ENCODE measurements at regions not wholly inside any gene's neighbourhood (a gene's known extent, or its start where the extent isn't known, plus 50 kb on each side); places are given as distances from the start of the nearest gene placed in this dataset.

GRCh38 chr4:83929550-83929949 lies 393.6 kb downstream of the GPAT3 start:
- H3K27ac ChIP-seq (ENCODE audit: insufficient read depth in 1 of 2, low read depth in 1 of 2, low read length in 2 of 2, poor library complexity in 1 of 2, severe bottlenecking in 2 of 2): no peak overlapping the region
- 100% methylated on average over 1 of the region's 4 CpGs for WGBS (ENCODE audit: insufficient coverage)
- H3K4me1 ChIP-seq (ENCODE audit: control extremely low read depth in 1 of 4, control insufficient read depth in 4 of 4, insufficient read depth in 4 of 4, low read length in 3 of 4): no peaks in the 10 kb centered on the region
- H3K9me3 ChIP-seq (ENCODE audit: control extremely low read depth in 1 of 5, control insufficient read depth in 4 of 5, insufficient read depth in 2 of 5, low read depth in 1 of 5, low read length in 4 of 5): no peaks in the 10 kb centered on the region
- POLR2A ChIA-PET: no interaction called here
- no peak for DNase-seq
- no peaks in the 10 kb centered on the region for H3K36me3 ChIP-seq (ENCODE audit: control insufficient read depth in 4 of 4, insufficient read depth in 4 of 4, low read length in 3 of 4)
- CTCF ChIA-PET: no interaction called here
- no peaks in the 10 kb centered on the region for H3K27me3 ChIP-seq (replicated peaks in 2 of 5; ENCODE audit: control insufficient read depth in 4 of 5, insufficient read depth in 5 of 5, low read length in 4 of 5)
- H3K4me3 ChIP-seq (ENCODE audit: control insufficient read depth in 1 of 7, extremely low read depth in 1 of 7, insufficient read depth in 4 of 7, low read depth in 2 of 7, low read length in 6 of 7): no peak overlapping the region

- Histone ChIP-seq H3K27me3 (replicated peaks in 2 of 5; ENCODE audit: control insufficient read depth in 4 of 5, insufficient read depth in 5 of 5, low read length in 4 of 5) (no peaks in the 10 kb centered on the region), H3K4me1 (ENCODE audit: control extremely low read depth in 1 of 4, control insufficient read depth in 4 of 4, insufficient read depth in 4 of 4, low read length in 3 of 4) (no peaks in the 10 kb centered on the region), H3K36me3 (ENCODE audit: control insufficient read depth in 4 of 4, insufficient read depth in 4 of 4, low read length in 3 of 4) (no peaks in the 10 kb centered on the region), H3K27ac (ENCODE audit: insufficient read depth in 1 of 2, low read depth in 1 of 2, low read length in 2 of 2, poor library complexity in 1 of 2, severe bottlenecking in 2 of 2) (no peak overlapping the region), H3K4me3 (ENCODE audit: control insufficient read depth in 1 of 7, extremely low read depth in 1 of 7, insufficient read depth in 4 of 7, low read depth in 2 of 7, low read length in 6 of 7) (no peak overlapping the region), H3K9me3 (ENCODE audit: control extremely low read depth in 1 of 5, control insufficient read depth in 4 of 5, insufficient read depth in 2 of 5, low read depth in 1 of 5, low read length in 4 of 5) (no peaks in the 10 kb centered on the region)
- no peak for DNase-seq
- POLR2A ChIA-PET: no interaction called here
- CTCF ChIA-PET: no interaction called here
- no CpG with 5 or more reads among the region's 1 CpG for WGBS (ENCODE audit: insufficient coverage)
These were observed 391.0 kb downstream of the GPAT3 start for GRCh38 chr4:83926950-83927349.

GRCh38 chr4:83923341-83923740 lies 387.4 kb downstream of the GPAT3 start:
- H3K27me3 ChIP-seq (replicated peaks in 2 of 5; ENCODE audit: control insufficient read depth in 4 of 5, insufficient read depth in 5 of 5, low read length in 4 of 5): no peaks in the 10 kb centered on the region
- ChIA-PET POLR2A (interaction anchor here (1.1 kb wide), 1 partner anchor 131 kb away, joined by 3 read pairs; no protein-coding TSS in a partner anchor), CTCF (no interaction called here)
- no peaks in the 10 kb centered on the region for H3K9me3 ChIP-seq (ENCODE audit: control extremely low read depth in 1 of 5, control insufficient read depth in 4 of 5, insufficient read depth in 2 of 5, low read depth in 1 of 5, low read length in 4 of 5)
- no peaks in the 10 kb centered on the region for H3K4me1 ChIP-seq (ENCODE audit: control extremely low read depth in 1 of 4, control insufficient read depth in 4 of 4, insufficient read depth in 4 of 4, low read length in 3 of 4)
- no CpG with 5 or more reads among the region's 1 CpG for WGBS (ENCODE audit: insufficient coverage)
- no peak for DNase-seq
- no peak overlapping the region for H3K4me3 ChIP-seq (ENCODE audit: control insufficient read depth in 1 of 7, extremely low read depth in 1 of 7, insufficient read depth in 4 of 7, low read depth in 2 of 7, low read length in 6 of 7)
- H3K27ac ChIP-seq (ENCODE audit: insufficient read depth in 1 of 2, low read depth in 1 of 2, low read length in 2 of 2, poor library complexity in 1 of 2, severe bottlenecking in 2 of 2): no peak overlapping the region
- no peaks in the 10 kb centered on the region for H3K36me3 ChIP-seq (ENCODE audit: control insufficient read depth in 4 of 4, insufficient read depth in 4 of 4, low read length in 3 of 4)

GRCh38 chr4:83922402-83922801 lies 386.5 kb downstream of the GPAT3 start:
- Histone ChIP-seq H3K9me3 (ENCODE audit: control extremely low read depth in 1 of 5, control insufficient read depth in 4 of 5, insufficient read depth in 2 of 5, low read depth in 1 of 5, low read length in 4 of 5) (no peaks in the 10 kb centered on the region), H3K27ac (ENCODE audit: insufficient read depth in 1 of 2, low read depth in 1 of 2, low read length in 2 of 2, poor library complexity in 1 of 2, severe bottlenecking in 2 of 2) (no peak overlapping the region), H3K27me3 (replicated peaks in 2 of 5; ENCODE audit: control insufficient read depth in 4 of 5, insufficient read depth in 5 of 5, low read length in 4 of 5) (no peaks in the 10 kb centered on the region), H3K4me3 (ENCODE audit: control insufficient read depth in 1 of 7, extremely low read depth in 1 of 7, insufficient read depth in 4 of 7, low read depth in 2 of 7, low read length in 6 of 7) (no peak overlapping the region), H3K4me1 (ENCODE audit: control extremely low read depth in 1 of 4, control insufficient read depth in 4 of 4, insufficient read depth in 4 of 4, low read length in 3 of 4) (no peaks in the 10 kb centered on the region), H3K36me3 (ENCODE audit: control insufficient read depth in 4 of 4, insufficient read depth in 4 of 4, low read length in 3 of 4) (no peaks in the 10 kb centered on the region)
- ChIA-PET CTCF (no interaction called here), POLR2A (interaction anchor here (1.1 kb wide), 1 partner anchor 132 kb away, joined by 3 read pairs; no protein-coding TSS in a partner anchor)
- no peak for DNase-seq
- WGBS (ENCODE audit: insufficient coverage): no CpG with 5 or more reads among the region's 1 CpG

- H3K27me3 ChIP-seq (replicated peaks in 2 of 5; ENCODE audit: control insufficient read depth in 4 of 5, insufficient read depth in 5 of 5, low read length in 4 of 5): no peaks in the 10 kb centered on the region
- ChIA-PET CTCF (no interaction called here), POLR2A (no interaction called here)
- H3K9me3 ChIP-seq (ENCODE audit: control extremely low read depth in 1 of 5, control insufficient read depth in 4 of 5, insufficient read depth in 2 of 5, low read depth in 1 of 5, low read length in 4 of 5): no peaks in the 10 kb centered on the region
- H3K36me3 ChIP-seq (ENCODE audit: control insufficient read depth in 4 of 4, insufficient read depth in 4 of 4, low read length in 3 of 4): no peaks in the 10 kb centered on the region
- H3K4me3 ChIP-seq (ENCODE audit: control insufficient read depth in 1 of 7, extremely low read depth in 1 of 7, insufficient read depth in 4 of 7, low read depth in 2 of 7, low read length in 6 of 7): no peak overlapping the region
- WGBS (ENCODE audit: insufficient coverage): 97% methylated on average over 6 of the region's 8 CpGs
- no peak overlapping the region for H3K27ac ChIP-seq (ENCODE audit: insufficient read depth in 1 of 2, low read depth in 1 of 2, low read length in 2 of 2, poor library complexity in 1 of 2, severe bottlenecking in 2 of 2)
- DNase-seq: no peak
- H3K4me1 ChIP-seq (ENCODE audit: control extremely low read depth in 1 of 4, control insufficient read depth in 4 of 4, insufficient read depth in 4 of 4, low read length in 3 of 4): no peaks in the 10 kb centered on the region
These were observed 385.2 kb downstream of the GPAT3 start for GRCh38 chr4:83921124-83921523.

- Histone ChIP-seq H3K4me1 (ENCODE audit: control extremely low read depth in 1 of 4, control insufficient read depth in 4 of 4, insufficient read depth in 4 of 4, low read length in 3 of 4) (no peaks in the 10 kb centered on the region), H3K27ac (ENCODE audit: insufficient read depth in 1 of 2, low read depth in 1 of 2, low read length in 2 of 2, poor library complexity in 1 of 2, severe bottlenecking in 2 of 2) (no peak overlapping the region), H3K9me3 (ENCODE audit: control extremely low read depth in 1 of 5, control insufficient read depth in 4 of 5, insufficient read depth in 2 of 5, low read depth in 1 of 5, low read length in 4 of 5) (no peaks in the 10 kb centered on the region), H3K36me3 (ENCODE audit: control insufficient read depth in 4 of 4, insufficient read depth in 4 of 4, low read length in 3 of 4) (no peaks in the 10 kb centered on the region), H3K4me3 (ENCODE audit: control insufficient read depth in 1 of 7, extremely low read depth in 1 of 7, insufficient read depth in 4 of 7, low read depth in 2 of 7, low read length in 6 of 7) (no peak overlapping the region), H3K27me3 (replicated peaks in 2 of 5; ENCODE audit: control insufficient read depth in 4 of 5, insufficient read depth in 5 of 5, low read length in 4 of 5) (no peaks in the 10 kb centered on the region)
- CTCF ChIA-PET: no interaction called here
- no peak for DNase-seq
- POLR2A ChIA-PET: no interaction called here
- 89% methylated on average over 1 of the region's 3 CpGs for WGBS (ENCODE audit: insufficient coverage)
These were observed 384.5 kb downstream of the GPAT3 start for GRCh38 chr4:83920375-83920774.

- CTCF ChIA-PET: no interaction called here
- Histone ChIP-seq H3K4me1 (ENCODE audit: control extremely low read depth in 1 of 4, control insufficient read depth in 4 of 4, insufficient read depth in 4 of 4, low read length in 3 of 4) (no peaks in the 10 kb centered on the region), H3K36me3 (ENCODE audit: control insufficient read depth in 4 of 4, insufficient read depth in 4 of 4, low read length in 3 of 4) (no peaks in the 10 kb centered on the region), H3K9me3 (ENCODE audit: control extremely low read depth in 1 of 5, control insufficient read depth in 4 of 5, insufficient read depth in 2 of 5, low read depth in 1 of 5, low read length in 4 of 5) (no peaks in the 10 kb centered on the region), H3K4me3 (ENCODE audit: control insufficient read depth in 1 of 7, extremely low read depth in 1 of 7, insufficient read depth in 4 of 7, low read depth in 2 of 7, low read length in 6 of 7) (no peak overlapping the region), H3K27ac (ENCODE audit: insufficient read depth in 1 of 2, low read depth in 1 of 2, low read length in 2 of 2, poor library complexity in 1 of 2, severe bottlenecking in 2 of 2) (no peak overlapping the region), H3K27me3 (replicated peaks in 2 of 5; ENCODE audit: control insufficient read depth in 4 of 5, insufficient read depth in 5 of 5, low read length in 4 of 5) (no peaks in the 10 kb centered on the region)
- POLR2A ChIA-PET: no interaction called here
- peak in 1 of 3 donors; percentile 2 for DNase-seq
- WGBS (ENCODE audit: insufficient coverage): 79% methylated on average over 8 of the region's 8 CpGs
These were observed 381.7 kb downstream of the GPAT3 start for GRCh38 chr4:83917572-83917971.

All from common myeloid progenitor, CD34-positive (primary cell).